ENCODE measurements at regions not wholly inside any gene's neighbourhood (a gene's known extent, or its start where the extent isn't known, plus 50 kb on each side); places are given as distances from the start of the nearest gene placed in this dataset.
A peak's percentile ranks its signal among the peaks of the same experiment; 100 is the strongest.
"Not testable (repeated sequence)": the region's sequence is repeated elsewhere in the genome, so short reads cannot be mapped to it uniquely, and the experiment has no call there.

DNA sequence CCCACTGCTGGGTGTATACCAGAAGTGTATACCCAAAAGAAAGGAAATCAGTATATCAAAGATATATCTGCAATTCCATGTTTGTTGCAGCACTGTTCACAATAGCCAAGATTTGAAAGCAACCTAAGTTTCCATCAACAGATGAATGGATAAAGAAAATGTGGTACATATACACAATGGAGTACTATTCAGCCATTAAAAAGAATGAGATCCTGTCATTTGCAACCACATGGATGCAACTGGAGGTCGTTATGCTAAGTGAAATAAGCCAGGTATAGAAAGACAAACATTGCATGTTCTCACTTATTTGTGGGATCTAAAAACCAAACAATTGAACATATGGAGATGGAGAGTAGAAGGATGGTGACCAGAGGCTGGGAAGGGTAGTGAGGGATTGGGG is 97.2 kb downstream of the RMI1 start:
- H3K27me3 ChIP-seq (ENCODE audit: control insufficient read depth, insufficient read depth, low read length); DNase-seq (ENCODE audit: low read depth, low spot score); H3K36me3 ChIP-seq (ENCODE audit: control insufficient read depth, insufficient read depth, low read length); H3K4me3 ChIP-seq (ENCODE audit: low read length); H3K4me1 ChIP-seq (ENCODE audit: control insufficient read depth, insufficient read depth, low read length); H3K27ac ChIP-seq (ENCODE audit: low read length); H3K9me3 ChIP-seq (ENCODE audit: control insufficient read depth, insufficient read depth, low read length): not testable (repeated sequence)
- no CpG with 5 or more reads among the region's 1 CpG for WGBS (ENCODE audit: insufficient coverage, insufficient read length)

DNA sequence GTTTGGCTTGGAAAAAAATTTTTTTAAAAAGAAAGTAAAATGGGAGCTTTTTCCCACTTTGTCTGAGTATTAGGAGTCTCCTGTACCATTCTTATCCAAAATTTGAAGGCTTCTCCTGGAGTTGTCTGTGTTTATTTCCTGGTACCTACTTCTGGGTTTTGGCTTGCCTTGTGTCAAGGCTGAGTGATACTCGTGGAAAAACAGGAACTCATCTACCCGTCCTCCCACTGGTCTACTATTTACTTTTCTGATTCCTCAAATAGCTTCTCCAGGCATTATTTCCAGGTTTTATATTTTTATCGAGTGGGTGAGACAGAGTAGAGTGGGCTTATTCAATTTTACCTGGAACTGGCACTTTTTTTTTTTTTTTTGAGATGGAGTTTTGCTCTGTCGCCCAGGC is 99.4 kb downstream of the RMI1 start:
- no peak for DNase-seq (ENCODE audit: low read depth, low spot score)
- no peaks in the 10 kb centered on the region for H3K36me3 ChIP-seq (ENCODE audit: control insufficient read depth, insufficient read depth, low read length)
- H3K27ac ChIP-seq (ENCODE audit: low read length), result no peak overlapping the region
- H3K27me3 ChIP-seq (ENCODE audit: control insufficient read depth, insufficient read depth, low read length), result no peaks in the 10 kb centered on the region
- WGBS (ENCODE audit: insufficient coverage, insufficient read length), result no CpG with 5 or more reads among the region's 4 CpGs
- no peaks in the 10 kb centered on the region for H3K4me1 ChIP-seq (ENCODE audit: control insufficient read depth, insufficient read depth, low read length)
- no peak overlapping the region for H3K4me3 ChIP-seq (ENCODE audit: low read length)
- no peaks in the 10 kb centered on the region for H3K9me3 ChIP-seq (ENCODE audit: control insufficient read depth, insufficient read depth, low read length)

- Histone ChIP-seq H3K4me3 (ENCODE audit: low read length) (peak overlapping the region; percentile 21; the same call in 1 of the 2 replicates), H3K4me1 (ENCODE audit: control insufficient read depth, insufficient read depth, low read length) (no peaks in the 10 kb centered on the region), H3K36me3 (ENCODE audit: control insufficient read depth, insufficient read depth, low read length) (no peaks in the 10 kb centered on the region), H3K9me3 (ENCODE audit: control insufficient read depth, insufficient read depth, low read length) (no peaks in the 10 kb centered on the region), H3K27me3 (ENCODE audit: control insufficient read depth, insufficient read depth, low read length) (peaks cover 2% of the 10 kb centered on the region; the same call in 1 of the 2 replicates), H3K27ac (ENCODE audit: low read length) (no peak overlapping the region)
- no peak for DNase-seq (ENCODE audit: low read depth, low spot score)
- no CpG with 5 or more reads among the region's 29 CpGs for WGBS (ENCODE audit: insufficient coverage, insufficient read length)
Observed at GRCh38 chr9:84101964-84102632, 121.5 kb downstream of the RMI1 start.

DNA sequence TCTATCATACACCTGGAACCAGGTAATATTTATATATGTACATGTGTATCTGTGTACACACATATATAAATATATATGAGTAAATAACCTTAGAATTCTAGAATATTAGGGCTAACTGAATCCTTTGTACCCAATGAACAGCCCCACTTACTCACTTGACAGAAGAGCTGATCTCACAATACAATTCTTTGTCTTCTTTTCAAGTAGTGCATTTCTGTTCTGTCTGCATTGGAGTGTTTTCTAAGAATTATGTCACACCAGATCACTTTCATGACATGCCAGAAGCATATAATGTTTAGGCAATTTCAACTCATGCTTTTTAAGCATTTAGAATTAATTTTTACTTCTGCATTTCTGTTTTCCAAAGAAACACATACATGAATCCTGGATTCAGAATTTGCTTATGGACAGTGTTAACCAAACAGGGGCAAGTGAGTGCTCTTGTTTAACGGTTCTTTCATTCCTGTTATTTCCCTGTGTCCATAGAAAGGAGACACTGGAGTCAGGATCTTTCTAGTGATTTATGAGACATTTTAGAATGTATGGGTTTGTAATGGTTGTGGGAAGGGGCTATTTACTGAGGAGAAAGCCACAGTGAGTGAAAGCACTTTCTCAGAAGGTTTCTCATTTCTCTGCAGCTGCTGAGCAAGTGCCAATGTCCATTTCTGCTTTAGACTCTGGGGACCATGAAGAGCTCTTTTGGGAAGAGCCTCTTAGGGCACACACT is 123.2 kb downstream of the RMI1 start:
- Histone ChIP-seq H3K27me3 (ENCODE audit: control insufficient read depth, insufficient read depth, low read length) (peaks cover 2% of the 10 kb centered on the region; the same call in 1 of the 2 replicates), H3K36me3 (ENCODE audit: control insufficient read depth, insufficient read depth, low read length) (no peaks in the 10 kb centered on the region), H3K9me3 (ENCODE audit: control insufficient read depth, insufficient read depth, low read length) (no peaks in the 10 kb centered on the region), H3K4me1 (ENCODE audit: control insufficient read depth, insufficient read depth, low read length) (no peaks in the 10 kb centered on the region), H3K4me3 (ENCODE audit: low read length) (no peak overlapping the region), H3K27ac (ENCODE audit: low read length) (no peak overlapping the region)
- no peak for DNase-seq (ENCODE audit: low read depth, low spot score)
- WGBS (ENCODE audit: insufficient coverage, insufficient read length), result no CpG with 5 or more reads among the region's 1 CpG

- H3K4me1 ChIP-seq (ENCODE audit: control insufficient read depth, insufficient read depth, low read length), result no peaks in the 10 kb centered on the region
- no peak for DNase-seq (ENCODE audit: low read depth, low spot score)
- no peak overlapping the region for H3K4me3 ChIP-seq (ENCODE audit: low read length)
- no peaks in the 10 kb centered on the region for H3K9me3 ChIP-seq (ENCODE audit: control insufficient read depth, insufficient read depth, low read length)
- no peaks in the 10 kb centered on the region; the same call in 1 of the 2 replicates for H3K27me3 ChIP-seq (ENCODE audit: control insufficient read depth, insufficient read depth, low read length)
- WGBS (ENCODE audit: insufficient coverage, insufficient read length), result no CpG with 5 or more reads among the region's 2 CpGs
- no peak overlapping the region for H3K27ac ChIP-seq (ENCODE audit: low read length)
- H3K36me3 ChIP-seq (ENCODE audit: control insufficient read depth, insufficient read depth, low read length), result no peaks in the 10 kb centered on the region
Observed at GRCh38 chr9:84107081-84107480, 126.5 kb downstream of the RMI1 start.

GRCh38 chr9:84107995-84108394 is 127.4 kb downstream of the RMI1 start:
- no peak overlapping the region for H3K4me3 ChIP-seq (ENCODE audit: low read length)
- H3K27ac ChIP-seq (ENCODE audit: low read length), result no peak overlapping the region
- no CpG with 5 or more reads among the region's 1 CpG for WGBS (ENCODE audit: insufficient coverage, insufficient read length)
- H3K36me3 ChIP-seq (ENCODE audit: control insufficient read depth, insufficient read depth, low read length), result no peaks in the 10 kb centered on the region
- DNase-seq (ENCODE audit: low read depth, low spot score), result no peak
- no peaks in the 10 kb centered on the region for H3K9me3 ChIP-seq (ENCODE audit: control insufficient read depth, insufficient read depth, low read length)
- H3K4me1 ChIP-seq (ENCODE audit: control insufficient read depth, insufficient read depth, low read length), result no peaks in the 10 kb centered on the region
- no peaks in the 10 kb centered on the region for H3K27me3 ChIP-seq (ENCODE audit: control insufficient read depth, insufficient read depth, low read length)

GRCh38 chr9:84111726-84112125 is 131.1 kb downstream of the RMI1 start:
- Histone ChIP-seq H3K27me3 (ENCODE audit: control insufficient read depth, insufficient read depth, low read length) (no peaks in the 10 kb centered on the region), H3K4me3 (ENCODE audit: low read length) (no peak overlapping the region), H3K27ac (ENCODE audit: low read length) (no peak overlapping the region), H3K4me1 (ENCODE audit: control insufficient read depth, insufficient read depth, low read length) (no peaks in the 10 kb centered on the region), H3K9me3 (ENCODE audit: control insufficient read depth, insufficient read depth, low read length) (no peaks in the 10 kb centered on the region), H3K36me3 (ENCODE audit: control insufficient read depth, insufficient read depth, low read length) (no peaks in the 10 kb centered on the region)
- no peak for DNase-seq (ENCODE audit: low read depth, low spot score)
- WGBS (ENCODE audit: insufficient coverage, insufficient read length), result no CpG with 5 or more reads among the region's 3 CpGs

DNA sequence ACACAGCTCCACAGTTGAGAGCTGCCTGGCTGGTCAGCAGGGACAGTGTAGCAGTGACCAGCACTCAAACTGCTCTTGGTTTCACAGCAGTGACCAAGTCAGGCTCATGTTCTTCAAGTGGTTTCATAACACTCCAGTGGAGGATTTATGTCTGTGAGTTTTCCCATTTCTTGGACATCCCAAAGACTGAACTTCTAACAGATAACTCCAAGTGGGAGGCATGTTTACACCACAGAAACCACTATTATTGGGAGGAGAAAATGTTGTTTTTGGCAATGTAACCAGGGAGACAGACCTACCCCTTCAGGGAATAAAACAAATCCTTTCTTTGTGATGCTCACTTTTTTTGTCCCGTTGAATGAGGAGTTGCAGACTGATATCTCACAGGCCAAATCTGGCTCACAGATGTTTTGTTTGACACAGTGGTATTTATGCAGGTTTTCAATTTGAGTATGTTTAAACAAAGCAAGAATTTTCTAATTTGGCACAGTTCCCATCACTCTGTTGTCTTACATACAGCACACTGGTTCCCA is 141.5 kb downstream of the RMI1 start:
- H3K9me3 ChIP-seq (ENCODE audit: control insufficient read depth, insufficient read depth, low read length), result no peaks in the 10 kb centered on the region
- H3K4me3 ChIP-seq (ENCODE audit: low read length), result no peak overlapping the region
- H3K4me1 ChIP-seq (ENCODE audit: control insufficient read depth, insufficient read depth, low read length), result no peaks in the 10 kb centered on the region
- H3K27ac ChIP-seq (ENCODE audit: low read length), result no peak overlapping the region
- H3K27me3 ChIP-seq (ENCODE audit: control insufficient read depth, insufficient read depth, low read length), result no peaks in the 10 kb centered on the region
- no CpG with 5 or more reads among the region's 1 CpG for WGBS (ENCODE audit: insufficient coverage, insufficient read length)
- H3K36me3 ChIP-seq (ENCODE audit: control insufficient read depth, insufficient read depth, low read length), result no peaks in the 10 kb centered on the region
- DNase-seq (ENCODE audit: low read depth, low spot score), result no peak

- H3K4me1 ChIP-seq (ENCODE audit: control insufficient read depth, insufficient read depth, low read length), result no peaks in the 10 kb centered on the region
Observed at GRCh38 chr9:84122572-84122971, 142.0 kb downstream of the RMI1 start.

GRCh38 chr9:84123648-84124406 is 143.2 kb downstream of the RMI1 start:
- no peak for DNase-seq (ENCODE audit: low read depth, low spot score)
- WGBS (ENCODE audit: insufficient coverage, insufficient read length), result no CpG with 5 or more reads among the region's 3 CpGs
- no peak overlapping the region for H3K27ac ChIP-seq (ENCODE audit: low read length)
- no peaks in the 10 kb centered on the region for H3K27me3 ChIP-seq (ENCODE audit: control insufficient read depth, insufficient read depth, low read length)
- no peaks in the 10 kb centered on the region for H3K36me3 ChIP-seq (ENCODE audit: control insufficient read depth, insufficient read depth, low read length)
- no peaks in the 10 kb centered on the region for H3K9me3 ChIP-seq (ENCODE audit: control insufficient read depth, insufficient read depth, low read length)
- no peak overlapping the region for H3K4me3 ChIP-seq (ENCODE audit: low read length)
- H3K4me1 ChIP-seq (ENCODE audit: control insufficient read depth, insufficient read depth, low read length), result no peaks in the 10 kb centered on the region

More at GRCh38 chr9:84122572-84122971, 142.0 kb downstream of the RMI1 start:
- WGBS (ENCODE audit: insufficient coverage, insufficient read length), result no CpG with 5 or more reads among the region's 1 CpG
- Histone ChIP-seq H3K9me3 (ENCODE audit: control insufficient read depth, insufficient read depth, low read length) (no peaks in the 10 kb centered on the region), H3K27me3 (ENCODE audit: control insufficient read depth, insufficient read depth, low read length) (no peaks in the 10 kb centered on the region), H3K4me3 (ENCODE audit: low read length) (no peak overlapping the region), H3K36me3 (ENCODE audit: control insufficient read depth, insufficient read depth, low read length) (no peaks in the 10 kb centered on the region), H3K27ac (ENCODE audit: low read length) (no peak overlapping the region)
- DNase-seq (ENCODE audit: low read depth, low spot score), result no peak
